Loucy (cell line): ENCODE measurements at regions not wholly inside any gene's neighbourhood (a gene's known extent, or its start where the extent isn't known, plus 50 kb on each side); places are given as distances from the start of the nearest gene placed in this dataset.

Experiments
- H2AFZ ChIP-seq: fragments of 200-600 bp; sonication (generic); 2 replicates; pipeline ENCODE4 v1.6.0; 2016; ENCODE audit warnings: antibody characterized with exemption, mild to moderate bottlenecking, low read length, moderate library complexity
- H3F3A ChIP-seq: fragments of 200-600 bp; 2 replicates; pipeline ENCODE4 v1.6.0; 2016; ENCODE audit warnings: antibody characterized with exemption, low read depth, mild to moderate bottlenecking
- H3K27me3 ChIP-seq: fragments of 200-600 bp; sonication (generic); 2 replicates; pipeline ENCODE4 v1.6.1; 2014; ENCODE audit warnings: low read length, mild to moderate bottlenecking; ENCODE audit not compliant: insufficient read depth, poor library complexity, severe bottlenecking
- H3K36me3 ChIP-seq: fragments of 200-600 bp; sonication (generic); 2 replicates; pipeline ENCODE4 v1.6.1; 2016; ENCODE audit warnings: low read length; ENCODE audit not compliant: insufficient read depth
- H3K4me1 ChIP-seq: fragments of 200-600 bp; sonication (generic); 2 replicates; pipeline ENCODE4 v1.5.1; 2014; ENCODE audit warnings: low read length, mild to moderate bottlenecking; ENCODE audit not compliant: insufficient read depth, poor library complexity, severe bottlenecking
- H3K4me2 ChIP-seq: fragments of 200-600 bp; sonication (generic); 2 replicates; pipeline ENCODE4 v1.6.0; 2014; ENCODE audit warnings: antibody characterized with exemption, low read length, low read depth, mild to moderate bottlenecking; ENCODE audit not compliant: poor library complexity, severe bottlenecking
- H3K4me3 ChIP-seq: fragments of 200-600 bp; sonication (generic); 2 replicates; pipeline ENCODE4 v1.5.1; 2014; ENCODE audit warnings: low read length, mild to moderate bottlenecking, mixed read lengths; ENCODE audit not compliant: poor library complexity, severe bottlenecking
- H3K79me2 ChIP-seq: fragments of 200-600 bp; sonication (generic); 2 replicates; pipeline ENCODE4 v1.6.1; 2014; ENCODE audit warnings: low read length; ENCODE audit not compliant: insufficient read depth
- H3K9ac ChIP-seq: fragments of 200-600 bp; sonication (generic); 2 replicates; pipeline ENCODE4 v1.6.0; 2014; ENCODE audit warnings: mild to moderate bottlenecking, low read depth, low read length, moderate library complexity; ENCODE audit not compliant: poor library complexity, severe bottlenecking
- H3K9me2 ChIP-seq: fragments of 200-600 bp; sonication (generic); replicated peaks from 2 replicates; pipeline ENCODE4 v1.6.1; 2016; ENCODE audit warnings: low read depth, low read length, mixed read lengths
- H3K9me3 ChIP-seq: fragments of 200-600 bp; sonication (generic); 2 replicates; pipeline ENCODE4 v1.6.1; 2014; ENCODE audit warnings: mild to moderate bottlenecking, antibody characterized with exemption, low read length, low read depth; ENCODE audit not compliant: insufficient read depth
- H4K20me1 ChIP-seq: fragments of 200-600 bp; sonication (generic); 2 replicates; pipeline ENCODE4 v1.6.0; 2014; ENCODE audit warnings: antibody characterized with exemption, low read length, mild to moderate bottlenecking; ENCODE audit not compliant: insufficient read depth, poor library complexity, severe bottlenecking
- EZH2phosphoT487 ChIP-seq: fragments of 200-600 bp; IDR thresholded peaks from 2 replicates; pipeline ENCODE4 v1.6.1; 2018; ENCODE audit warnings: antibody characterized with exemption, mild to moderate bottlenecking, moderate library complexity, borderline replicate concordance
- TF ChIP-seq, protein P1 (sequence below): fragments of 200-600 bp; sonication (generic); conservative IDR thresholded peaks from 2 replicates; pipeline ENCODE4 v1.5.1; 2014; ENCODE audit warnings: mild to moderate bottlenecking, antibody characterized with exemption, low read length

DNA sequence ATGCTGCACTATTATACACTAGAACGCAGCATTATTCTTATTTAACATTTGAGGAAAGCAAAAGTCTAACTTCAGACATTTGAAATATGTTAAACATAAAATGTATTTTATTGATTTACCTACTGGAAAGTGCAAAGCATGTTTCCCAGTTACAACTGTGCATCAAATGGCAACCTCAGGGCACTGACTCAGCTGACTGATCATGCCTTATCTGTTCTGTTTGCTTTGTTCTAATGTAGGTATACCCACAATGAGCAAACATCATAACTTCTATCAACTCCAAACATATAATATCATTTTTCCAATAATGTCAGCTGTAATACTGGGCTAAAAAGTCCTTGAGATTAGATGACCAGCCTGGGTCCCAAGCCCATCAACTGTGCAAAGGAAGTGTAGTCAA lies 431.0 kb downstream of the FOXG1 start:
- Histone ChIP-seq H3K4me1 (no peaks in the 10 kb centered on the region), H3K27me3 (no peaks in the 10 kb centered on the region)

GRCh38 chr14:29205658-29206057 lies 439.1 kb downstream of the FOXG1 start:
- no peak overlapping the region for H3K4me2 ChIP-seq
- TF ChIP-seq, protein P1, sequence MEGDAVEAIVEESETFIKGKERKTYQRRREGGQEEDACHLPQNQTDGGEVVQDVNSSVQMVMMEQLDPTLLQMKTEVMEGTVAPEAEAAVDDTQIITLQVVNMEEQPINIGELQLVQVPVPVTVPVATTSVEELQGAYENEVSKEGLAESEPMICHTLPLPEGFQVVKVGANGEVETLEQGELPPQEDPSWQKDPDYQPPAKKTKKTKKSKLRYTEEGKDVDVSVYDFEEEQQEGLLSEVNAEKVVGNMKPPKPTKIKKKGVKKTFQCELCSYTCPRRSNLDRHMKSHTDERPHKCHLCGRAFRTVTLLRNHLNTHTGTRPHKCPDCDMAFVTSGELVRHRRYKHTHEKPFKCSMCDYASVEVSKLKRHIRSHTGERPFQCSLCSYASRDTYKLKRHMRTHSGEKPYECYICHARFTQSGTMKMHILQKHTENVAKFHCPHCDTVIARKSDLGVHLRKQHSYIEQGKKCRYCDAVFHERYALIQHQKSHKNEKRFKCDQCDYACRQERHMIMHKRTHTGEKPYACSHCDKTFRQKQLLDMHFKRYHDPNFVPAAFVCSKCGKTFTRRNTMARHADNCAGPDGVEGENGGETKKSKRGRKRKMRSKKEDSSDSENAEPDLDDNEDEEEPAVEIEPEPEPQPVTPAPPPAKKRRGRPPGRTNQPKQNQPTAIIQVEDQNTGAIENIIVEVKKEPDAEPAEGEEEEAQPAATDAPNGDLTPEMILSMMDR, result no peak
- no peak for TF ChIP-seq EZH2phosphoT487
- 0 out of 2 replicates have a peak, but pooled peaks cover 3% of the 10 kb centered on the region for H3K9me3 ChIP-seq
- H3K36me3 ChIP-seq, result no peaks in the 10 kb centered on the region
- no peak overlapping the region for H3K9ac ChIP-seq
- H3K4me1 ChIP-seq, result no peaks in the 10 kb centered on the region
- no peaks in the 10 kb centered on the region for H4K20me1 ChIP-seq
- no peaks in the 10 kb centered on the region for H3K79me2 ChIP-seq
- H2AFZ ChIP-seq, result no peak overlapping the region
- H3K9me2 ChIP-seq, result no peaks in the 10 kb centered on the region
- H3K27me3 ChIP-seq, result no peaks in the 10 kb centered on the region
- no peak overlapping the region for H3K4me3 ChIP-seq
- H3F3A ChIP-seq, result no peaks in the 10 kb centered on the region

More for the DNA sequence above, 431.0 kb downstream of the FOXG1 start:
- Histone ChIP-seq H3K36me3 (no peaks in the 10 kb centered on the region), H3K9me3 (no peaks in the 10 kb centered on the region), H3F3A (no peaks in the 10 kb centered on the region), H3K9me2 (no peaks in the 10 kb centered on the region), H3K4me3 (no peak overlapping the region), H3K4me2 (no peak overlapping the region), H3K79me2 (no peaks in the 10 kb centered on the region), H2AFZ (no peak overlapping the region), H3K9ac (no peak overlapping the region), H4K20me1 (no peaks in the 10 kb centered on the region)
- TF ChIP-seq, protein P1, result no peak
- TF ChIP-seq EZH2phosphoT487, result no peak

DNA sequence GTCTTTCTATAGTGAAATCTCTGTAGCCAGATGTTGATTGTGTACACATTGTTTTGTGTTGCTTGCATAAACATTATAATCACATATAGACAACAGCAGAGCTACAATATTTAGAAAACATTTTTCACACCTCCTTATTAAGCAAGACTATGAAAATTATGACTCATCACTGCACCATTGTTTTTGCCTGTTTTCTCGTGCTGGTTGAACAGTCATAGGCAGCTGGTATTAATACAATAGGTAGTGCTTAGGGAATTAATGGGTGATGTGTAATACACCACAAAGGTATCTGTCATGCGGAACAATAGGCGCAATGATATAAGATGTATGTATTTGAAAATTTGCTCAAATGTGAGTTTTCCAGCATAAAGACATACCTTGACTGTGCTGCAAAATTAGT lies 449.3 kb downstream of the FOXG1 start:
- H3K4me3 ChIP-seq, result no peak overlapping the region
- H4K20me1 ChIP-seq, result no peaks in the 10 kb centered on the region
- TF ChIP-seq, protein P1, result no peak
- no peak for TF ChIP-seq EZH2phosphoT487
- H3K9me3 ChIP-seq, result no peaks in the 10 kb centered on the region
- no peaks in the 10 kb centered on the region for H3K4me1 ChIP-seq
- H3K27me3 ChIP-seq, result no peaks in the 10 kb centered on the region
- no peak overlapping the region for H3K9ac ChIP-seq
- H2AFZ ChIP-seq, result no peak overlapping the region
- no peaks in the 10 kb centered on the region for H3K79me2 ChIP-seq
- H3F3A ChIP-seq, result no peaks in the 10 kb centered on the region
- H3K36me3 ChIP-seq, result no peaks in the 10 kb centered on the region
- H3K4me2 ChIP-seq, result no peak overlapping the region
- no peaks in the 10 kb centered on the region for H3K9me2 ChIP-seq
